ENCODE measurements at regions not wholly inside any gene's neighbourhood (a gene's known extent, or its start where the extent isn't known, plus 50 kb on each side); places are given as distances from the start of the nearest gene placed in this dataset.

DNA sequence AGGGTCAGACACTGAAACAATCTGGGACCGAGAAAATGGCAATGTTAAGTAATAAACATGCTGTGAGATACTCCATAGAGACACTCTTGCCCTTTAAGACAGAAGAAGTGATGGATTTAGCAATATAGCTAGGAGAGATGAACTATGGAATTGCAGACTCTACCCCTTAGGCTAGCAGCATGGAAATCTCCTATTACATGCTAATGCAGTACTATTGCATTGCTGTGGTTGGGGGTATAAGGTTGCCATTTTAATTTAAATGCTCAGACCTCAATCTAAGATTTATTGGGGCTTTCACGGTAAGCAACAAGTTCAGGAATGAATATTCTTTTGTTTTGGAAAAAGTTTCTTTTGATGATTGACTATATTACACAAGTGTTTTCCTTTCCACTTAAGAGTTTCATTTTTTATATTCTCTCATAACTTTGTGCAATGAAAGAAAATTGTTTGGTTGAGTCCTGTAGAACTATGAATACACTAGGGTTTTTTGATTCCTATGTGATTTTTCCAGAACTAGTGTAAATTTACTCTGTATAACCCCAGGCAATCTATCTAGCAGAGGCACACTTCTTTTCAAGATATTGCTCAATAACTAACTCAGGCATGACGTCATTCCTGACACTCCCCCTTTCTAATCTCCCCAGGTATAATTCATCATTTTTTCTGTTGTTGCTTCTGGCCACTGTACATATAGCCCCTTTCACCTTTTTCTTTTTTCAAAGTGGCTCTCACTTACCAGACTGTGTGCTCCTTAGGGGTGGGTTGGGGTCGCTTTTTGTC lies 394.7 kb upstream of the KLF12 start:
- H3K4me1 ChIP-seq: no peaks in the 10 kb centered on the region
- DNase-seq: no peak
- 78 to 89% (median 80%) methylated on average over 4 of the region's 4 CpGs for WGBS, 5 donors
- H3K27ac ChIP-seq: no peak overlapping the region
- TF ChIP-seq POLR2A (IDR thresholded peaks at IDR 0.05) (no peak), POLR2AphosphoS5 (IDR thresholded peaks at IDR 0.05) (no peak), CTCF (IDR thresholded peaks at IDR 0.05 in 8 of 11, conservative IDR thresholded peaks at IDR 0.05 in 3 of 11) (no peak)
- intact Hi-C loops (cut with DNase I; ENCODE audit: low total_unique reads): no loop called here
- no peaks in the 10 kb centered on the region for H3K36me3 ChIP-seq
- H3K27me3 ChIP-seq (replicated peaks in 1 of 7): no peaks in the 10 kb centered on the region
- H3K9me3 ChIP-seq: no peaks in the 10 kb centered on the region
- H3K4me3 ChIP-seq: no peak overlapping the region

- 24 to 44% (median 41%) methylated on average over 2 of the region's 2 CpGs for WGBS, 5 donors
- Histone ChIP-seq H3K36me3 (no peaks in the 10 kb centered on the region), H3K4me1 (no peaks in the 10 kb centered on the region), H3K27me3 (replicated peaks in 1 of 7) (no peaks in the 10 kb centered on the region), H3K27ac (no peak overlapping the region), H3K9me3 (no peaks in the 10 kb centered on the region), H3K4me3 (no peak overlapping the region)
- no peak for DNase-seq
- intact Hi-C loops (cut with DNase I; ENCODE audit: low total_unique reads): no loop called here
- no peak for TF ChIP-seq POLR2AphosphoS5 (IDR thresholded peaks at IDR 0.05)
- no peak for TF ChIP-seq POLR2A (IDR thresholded peaks at IDR 0.05)
- TF ChIP-seq CTCF (IDR thresholded peaks at IDR 0.05 in 8 of 11, conservative IDR thresholded peaks at IDR 0.05 in 3 of 11): no peak
Observed at GRCh38 chr13:74523057-74523456, 388.9 kb upstream of the KLF12 start.

- H3K27ac ChIP-seq: no peak overlapping the region
- H3K9me3 ChIP-seq: peaks cover 0 to 11% (median 0%) of the 10 kb centered on the region in 8 donors
- WGBS, 5 donors: 68 to 81% (median 74%) methylated on average over 3 of the region's 3 CpGs
- intact Hi-C loops (cut with DNase I; ENCODE audit: low total_unique reads): no loop called here
- H3K36me3 ChIP-seq: no peaks in the 10 kb centered on the region
- no peak overlapping the region for H3K4me3 ChIP-seq
- no peaks in the 10 kb centered on the region for H3K4me1 ChIP-seq
- no peaks in the 10 kb centered on the region for H3K27me3 ChIP-seq (replicated peaks in 1 of 7)
- no peak for DNase-seq
- TF ChIP-seq CTCF (IDR thresholded peaks at IDR 0.05 in 8 of 11, conservative IDR thresholded peaks at IDR 0.05 in 3 of 11) (no peak), POLR2A (IDR thresholded peaks at IDR 0.05) (no peak), POLR2AphosphoS5 (IDR thresholded peaks at IDR 0.05) (no peak)
Observed at GRCh38 chr13:74511523-74511922, 377.3 kb upstream of the KLF12 start.

GRCh38 chr13:74487091-74487722 lies 353.0 kb upstream of the KLF12 start:
- 46 to 60% (median 56%) methylated on average over 3 of the region's 3 CpGs for WGBS, 5 donors
- TF ChIP-seq POLR2AphosphoS5 (IDR thresholded peaks at IDR 0.05) (no peak), POLR2A (IDR thresholded peaks at IDR 0.05) (no peak), CTCF (IDR thresholded peaks at IDR 0.05 in 8 of 11, conservative IDR thresholded peaks at IDR 0.05 in 3 of 11) (no peak)
- Histone ChIP-seq H3K9me3 (no peaks in the 10 kb centered on the region), H3K36me3 (no peaks in the 10 kb centered on the region), H3K27me3 (replicated peaks in 1 of 7) (no peaks in the 10 kb centered on the region), H3K27ac (no peak overlapping the region), H3K4me1 (no peaks in the 10 kb centered on the region), H3K4me3 (no peak overlapping the region)
- intact Hi-C loops (cut with DNase I; ENCODE audit: low total_unique reads): no loop called here
- no peak for DNase-seq

Measured in spleen (tissue), 11 donors.